HG02798 (cell line): ENCODE measurements at regions not wholly inside any gene's neighbourhood (a gene's known extent, or its start where the extent isn't known, plus 50 kb on each side); places are given as distances from the start of the nearest gene placed in this dataset.
A peak's percentile ranks its signal among the peaks of the same experiment; 100 is the strongest.

Experiments used
- ATAC-seq: cut with Tn5 transposase; IDR thresholded peaks from one replicate; pipeline ENCODE4 v1.9.1; 2021; ENCODE audit warnings: mild to moderate bottlenecking; ENCODE audit not compliant: unreplicated experiment, poor library complexity

DNA sequence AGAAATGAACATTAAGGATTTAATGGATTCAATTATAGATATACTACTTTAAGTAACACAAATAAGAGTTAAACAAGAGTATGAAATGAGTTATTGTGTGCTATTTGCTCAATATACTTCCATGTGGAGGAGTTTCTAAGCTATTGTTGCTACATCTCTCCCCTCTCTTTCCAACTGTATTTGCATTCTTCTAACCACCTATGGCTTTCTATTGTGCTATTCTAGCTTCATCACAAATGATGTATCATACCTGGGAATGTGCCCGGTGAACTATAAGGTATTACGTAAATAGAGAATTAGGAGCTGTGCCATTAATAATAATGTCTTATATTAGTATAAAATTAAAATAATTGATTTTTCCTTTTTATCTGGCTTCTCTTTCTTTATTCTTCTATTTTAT, 87.1 kb upstream of the PLEKHG7 start:
- ATAC-seq = no peak

DNA sequence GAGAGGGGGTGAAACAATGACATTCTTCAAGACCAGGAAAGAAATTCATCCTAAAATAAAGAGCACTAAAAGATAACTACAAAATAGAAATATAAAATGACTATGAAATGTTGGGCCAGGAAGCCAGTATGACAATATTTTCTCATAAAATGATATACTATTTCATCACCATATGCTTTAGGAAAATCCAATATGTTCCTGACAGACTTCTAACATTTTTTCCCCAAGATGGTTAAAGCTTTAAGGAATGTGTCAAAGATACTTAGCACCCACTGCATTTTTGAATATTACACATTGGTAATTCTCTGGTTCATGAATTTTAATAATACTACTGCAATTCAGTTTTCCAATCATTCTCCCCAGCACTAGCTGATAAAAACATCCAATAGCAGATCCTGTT, 87.7 kb upstream of the PLEKHG7 start:
- no peak for ATAC-seq

DNA sequence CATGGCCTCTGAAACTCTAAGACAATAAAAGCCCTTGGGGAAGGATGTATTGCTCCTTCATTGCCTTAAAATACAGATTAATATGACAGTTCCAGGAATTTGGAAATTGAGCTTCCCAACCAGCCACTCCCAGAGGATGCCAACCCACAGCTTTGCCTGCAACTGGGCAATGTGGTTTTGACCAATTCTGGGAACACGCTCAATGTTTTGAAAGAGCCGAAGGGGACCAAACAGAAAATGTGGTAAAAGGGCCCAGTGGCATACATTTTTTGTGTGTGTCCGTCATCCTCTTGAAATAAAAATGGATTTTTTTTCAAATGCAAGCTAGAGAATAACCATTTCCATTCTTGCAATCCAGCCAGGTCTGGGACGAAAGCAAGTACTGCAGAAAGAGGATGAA, 88.3 kb upstream of the PLEKHG7 start:
- no peak for ATAC-seq

DNA sequence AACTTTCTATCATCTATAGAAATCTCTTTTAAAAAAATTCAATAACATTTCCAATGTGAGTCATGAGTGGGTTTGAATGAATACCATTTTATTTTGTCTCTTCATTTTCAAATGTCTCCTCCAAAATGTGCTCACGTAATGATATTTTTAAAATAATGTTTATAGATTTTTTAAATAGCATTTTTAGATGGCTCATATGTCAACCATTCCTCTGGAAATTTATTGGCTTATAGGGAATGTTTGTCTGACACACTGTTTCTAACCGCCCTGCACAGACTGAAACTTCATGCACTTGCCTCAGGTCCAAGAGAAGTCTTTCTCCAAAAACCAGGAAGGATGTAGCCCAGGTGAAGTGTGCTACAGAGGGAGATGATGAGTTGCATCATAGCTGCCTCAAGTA, 88.8 kb upstream of the PLEKHG7 start:
- ATAC-seq = no peak

DNA sequence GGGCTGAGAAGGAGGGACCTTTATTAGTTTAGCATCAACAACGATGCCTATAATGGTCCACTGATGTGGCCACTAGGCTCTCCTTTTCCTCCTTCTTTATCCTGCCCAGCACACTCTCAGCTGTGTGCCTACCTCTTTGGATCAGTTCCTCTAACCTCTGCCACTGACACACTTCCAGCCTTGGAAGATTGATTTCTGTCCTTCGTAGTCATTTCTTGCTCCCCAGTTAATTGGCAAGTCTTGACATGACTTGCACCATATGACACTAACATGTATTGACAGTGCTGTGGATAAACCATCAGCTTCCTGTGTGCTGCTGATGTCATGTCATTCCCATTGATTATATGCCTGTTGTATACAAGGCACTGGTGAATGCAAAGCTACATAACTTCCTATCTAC, 90.2 kb upstream of the PLEKHG7 start:
- ATAC-seq = no peak

DNA sequence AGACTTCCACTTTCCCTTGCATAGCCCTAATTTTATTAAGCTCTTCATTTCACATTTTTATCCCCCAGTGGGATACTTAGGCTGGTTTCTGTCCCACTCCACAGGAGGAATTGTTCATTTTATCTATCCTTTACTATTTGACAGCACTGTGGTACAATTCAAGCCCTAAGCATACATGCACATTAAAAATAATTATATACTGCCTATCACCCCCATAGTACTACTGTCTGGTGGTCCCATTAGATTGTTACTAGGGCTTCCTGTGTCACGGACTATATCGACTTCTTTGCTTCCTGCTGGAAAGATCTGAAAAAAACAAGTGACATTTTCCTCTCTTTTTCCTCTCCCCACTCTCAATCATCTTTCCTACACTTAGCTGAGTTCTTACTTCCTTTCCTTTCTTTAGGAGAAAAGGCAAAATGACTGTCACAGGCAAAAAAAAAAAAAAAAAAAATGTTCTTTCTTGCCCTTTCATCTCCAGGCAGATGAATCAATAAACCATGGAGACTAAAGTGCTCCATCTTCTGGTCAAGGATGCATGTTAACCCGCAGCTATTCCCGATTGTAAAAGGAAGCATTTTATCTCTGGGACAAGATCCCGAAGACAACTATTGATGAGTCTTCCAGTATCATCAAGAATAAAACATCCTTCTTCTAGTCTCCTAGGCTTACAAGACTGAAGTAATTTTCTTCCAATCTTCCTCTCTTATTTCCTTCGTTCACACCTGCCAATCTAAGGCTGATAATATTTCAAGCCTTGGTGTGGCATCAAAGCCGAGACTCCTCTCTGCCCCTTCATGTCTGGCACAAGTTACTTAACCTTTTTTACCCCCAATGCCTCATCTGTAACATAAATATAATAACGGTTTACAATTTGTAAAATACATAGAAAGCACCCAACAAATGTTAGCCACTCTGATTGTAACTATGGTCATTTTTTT, 94.4 kb upstream of the PLEKHG7 start:
- no peak for ATAC-seq

DNA sequence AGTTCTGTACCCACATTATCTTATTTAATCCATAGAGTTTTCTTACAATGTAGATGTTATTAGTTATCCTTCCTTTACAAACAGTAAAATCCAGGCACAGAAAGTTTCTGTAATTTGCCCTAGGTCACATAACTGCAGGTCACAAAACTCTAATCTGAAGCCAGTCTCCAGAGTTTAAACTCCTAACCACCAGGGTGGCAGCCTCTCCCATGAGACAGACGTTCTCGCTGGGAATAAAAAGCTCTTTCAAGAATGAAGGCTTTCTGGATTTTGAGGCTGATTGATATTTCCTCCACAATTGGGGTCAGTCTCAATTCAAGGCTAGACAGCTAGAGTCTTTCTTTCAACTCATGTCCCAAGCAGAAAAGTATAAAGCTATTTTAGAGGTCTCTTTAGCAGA, 95.8 kb upstream of the PLEKHG7 start:
- no peak for ATAC-seq

DNA sequence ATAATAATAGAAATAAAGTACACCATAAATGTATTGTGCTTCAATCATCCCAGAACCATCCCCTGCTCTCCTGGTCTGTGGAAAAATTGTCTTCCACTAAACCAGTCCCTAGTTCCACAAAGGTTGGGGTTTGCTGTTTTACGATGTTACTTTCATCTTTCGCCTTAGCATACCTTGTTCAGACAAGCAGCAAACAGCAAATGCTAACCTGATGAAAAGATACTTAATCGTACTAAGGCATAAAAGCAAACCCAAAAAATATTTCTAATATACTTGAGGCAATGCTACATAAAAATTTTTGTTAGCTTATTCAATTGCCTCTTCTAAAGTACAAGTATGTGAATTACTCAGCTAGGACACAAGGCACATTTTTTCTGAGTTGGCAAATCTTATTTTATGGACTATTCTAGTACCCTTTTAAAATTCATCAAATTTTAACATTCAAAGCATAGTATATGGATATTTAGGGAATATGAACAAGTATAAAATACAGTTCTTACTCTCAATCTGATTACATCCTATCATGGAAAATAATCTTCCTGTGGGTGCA, 97.1 kb upstream of the PLEKHG7 start:
- ATAC-seq = no peak

DNA sequence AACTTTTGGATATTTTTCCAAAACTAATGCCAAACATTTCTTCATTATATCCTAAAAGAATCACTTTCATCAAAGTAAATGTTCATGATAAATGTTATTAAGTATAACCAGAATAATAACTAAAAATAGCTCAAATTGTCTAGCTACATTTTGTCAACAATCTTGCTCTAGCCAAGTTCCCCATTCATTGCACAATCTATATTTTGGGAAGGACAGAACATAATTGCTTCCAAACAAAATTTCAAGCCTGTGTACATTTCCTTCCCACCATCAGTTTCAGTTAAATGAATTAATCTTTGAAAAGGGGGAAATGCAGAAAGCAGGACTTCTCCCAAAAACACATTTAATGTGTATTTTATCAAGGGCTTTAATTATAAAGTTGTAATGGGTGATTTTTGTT, 98.0 kb upstream of the PLEKHG7 start:
- ATAC-seq = no peak

DNA sequence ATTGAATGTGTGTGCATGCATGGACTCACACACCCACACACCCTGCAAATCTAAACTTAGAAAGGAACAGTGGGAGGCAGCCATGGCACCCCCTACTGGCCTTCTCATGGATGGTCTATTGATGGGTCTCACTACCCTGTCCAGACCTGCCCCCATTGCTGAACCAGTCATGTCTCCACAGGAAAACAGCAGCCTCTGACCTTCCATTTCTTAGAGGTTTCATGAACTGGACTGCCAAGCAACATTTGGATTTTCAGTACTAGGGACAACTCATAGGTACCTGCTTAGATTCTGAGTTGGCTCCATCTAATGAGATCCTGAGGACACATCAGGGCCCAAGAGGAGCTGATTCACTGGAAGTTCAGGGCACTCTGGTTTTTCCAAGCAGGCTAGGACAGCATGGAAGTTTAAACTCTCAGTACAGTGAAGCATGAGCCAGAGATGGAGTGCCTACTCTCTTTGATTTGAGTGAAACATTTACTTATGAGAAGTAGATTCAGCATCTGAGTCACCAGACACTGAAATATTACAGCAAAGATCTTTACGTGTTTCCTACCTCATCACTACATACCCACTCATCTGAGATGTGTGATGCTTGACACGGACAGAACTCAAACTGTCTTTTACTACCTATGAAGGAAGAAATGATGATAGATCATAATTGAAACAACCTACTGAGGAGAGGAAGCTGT, 98.9 kb upstream of the PLEKHG7 start:
- no peak for ATAC-seq

DNA sequence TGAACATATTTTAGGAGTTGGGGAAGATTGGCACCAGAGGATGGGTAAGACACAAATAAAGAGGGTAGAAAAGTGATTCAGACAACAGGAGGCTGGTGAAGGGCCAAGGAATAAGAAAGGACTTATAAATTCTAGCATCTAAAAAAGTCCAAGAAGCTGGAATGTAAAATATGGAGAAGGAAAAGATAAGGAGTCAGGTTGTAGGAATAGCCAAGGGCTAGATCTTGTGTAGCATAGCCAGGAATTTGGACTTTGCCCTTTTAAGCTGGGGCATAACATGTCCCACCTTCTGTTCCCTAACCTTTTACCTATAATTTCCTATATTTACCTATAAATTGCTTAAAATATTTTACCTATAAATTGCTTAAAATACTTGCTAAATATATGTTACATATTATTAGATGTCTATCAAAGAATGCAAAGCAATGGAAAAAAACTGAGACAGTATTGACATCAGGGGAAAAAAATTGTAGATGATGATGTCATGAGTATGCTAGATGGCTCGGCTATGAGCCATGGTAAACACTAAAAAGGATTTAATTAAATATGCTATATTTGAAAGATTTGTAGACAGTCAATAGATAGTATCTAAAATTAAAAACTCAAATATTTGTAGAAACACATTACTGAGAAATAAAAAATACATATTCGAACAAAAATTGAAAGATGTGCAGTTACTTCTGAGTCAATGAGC, 99.7 kb upstream of the PLEKHG7 start:
- no peak for ATAC-seq

DNA sequence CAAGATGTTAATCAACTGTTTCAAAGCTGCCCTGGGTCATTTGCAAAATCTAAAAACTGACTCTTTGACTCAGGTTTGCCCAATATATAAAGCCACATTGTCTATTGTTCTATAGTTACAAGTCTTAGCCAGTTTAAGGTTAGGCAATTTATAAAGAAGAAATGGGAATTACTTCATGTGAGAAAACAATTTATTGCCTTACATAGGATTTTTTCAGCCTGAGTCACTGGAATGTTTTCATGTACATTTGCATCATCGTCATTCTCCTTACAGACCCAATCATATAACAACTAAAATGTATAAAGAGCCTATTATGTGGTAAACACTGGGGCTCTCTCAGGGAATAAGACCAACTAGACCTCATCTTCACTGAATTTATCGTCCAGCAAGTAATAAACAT, 100.3 kb upstream of the PLEKHG7 start:
- no peak for ATAC-seq

DNA sequence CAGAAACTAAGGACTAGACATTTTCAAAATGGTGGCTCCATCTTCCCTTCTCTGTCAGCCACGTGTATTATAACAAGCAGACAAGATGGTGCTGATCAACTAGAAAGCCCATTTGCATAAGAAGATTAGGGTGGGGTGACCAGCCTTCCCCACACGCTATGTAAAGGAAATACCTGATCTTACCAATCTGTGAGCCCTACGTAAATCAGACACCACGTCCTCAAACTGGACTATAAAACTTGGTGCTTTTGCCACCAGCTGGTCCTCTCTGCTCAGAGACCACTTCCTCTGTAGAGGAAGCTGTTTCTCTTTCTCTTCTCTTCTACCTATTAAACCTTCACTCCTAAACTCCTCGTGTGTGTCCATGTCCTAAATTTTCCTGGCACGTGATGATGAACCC, 101.1 kb upstream of the PLEKHG7 start:
- ATAC-seq = no peak

DNA sequence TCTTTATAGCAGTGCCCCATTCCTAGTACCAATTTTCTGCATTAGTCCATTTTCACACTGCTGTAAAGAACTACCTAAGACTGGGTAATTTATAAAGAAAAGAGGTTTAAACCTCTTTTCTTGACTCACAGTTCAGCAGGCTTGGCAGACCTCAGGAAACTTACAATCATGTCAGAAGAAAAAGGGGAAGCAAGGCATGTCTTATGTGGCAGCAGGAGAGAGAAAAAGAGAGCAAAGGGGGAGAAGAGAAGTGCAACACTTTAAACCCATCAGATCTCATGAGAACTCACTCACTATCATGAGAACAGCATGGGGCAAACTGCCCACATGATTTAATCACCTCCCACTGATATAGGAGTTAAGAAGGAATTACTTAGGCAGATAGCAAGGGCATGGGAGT, 101.6 kb upstream of the PLEKHG7 start:
- no peak for ATAC-seq

DNA sequence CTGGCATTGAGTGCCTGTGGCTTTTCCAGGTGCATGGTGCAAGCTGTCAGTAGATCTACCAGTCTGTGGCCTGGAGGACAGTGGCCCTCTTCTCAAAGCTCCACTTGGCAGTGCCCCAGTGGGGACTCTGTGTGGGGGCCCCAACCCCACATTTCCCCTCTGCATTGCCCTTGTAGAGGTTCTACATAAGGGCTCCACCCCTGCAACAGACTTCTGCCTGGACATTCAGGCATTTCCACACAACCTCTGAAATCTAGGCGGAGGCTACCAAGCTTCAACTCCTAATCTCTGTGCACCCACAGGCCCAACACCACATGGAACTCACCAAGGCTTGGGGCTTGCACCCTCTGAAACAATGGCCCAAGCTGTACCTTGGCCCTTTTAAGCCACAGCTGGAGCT, 102.7 kb upstream of the PLEKHG7 start:
- ATAC-seq = no peak

DNA sequence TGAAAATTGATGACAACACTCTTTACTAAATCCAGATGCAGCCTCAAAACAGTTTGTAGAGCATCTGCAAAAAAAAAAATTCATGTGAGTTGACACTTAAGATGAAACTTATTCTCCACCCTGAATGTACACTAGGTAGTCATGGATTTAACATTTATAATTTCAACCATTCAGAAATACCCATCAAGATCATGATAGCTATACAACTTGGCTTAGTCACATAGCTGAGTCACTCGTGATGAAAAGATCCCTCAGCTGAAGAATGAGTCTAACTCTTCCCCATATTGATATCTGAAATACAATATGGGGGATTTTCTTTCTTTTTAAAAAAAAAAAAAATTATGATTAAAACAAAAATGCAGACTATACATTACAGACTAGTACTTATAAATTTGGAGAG, 104.8 kb upstream of the PLEKHG7 start:
- no peak for ATAC-seq

DNA sequence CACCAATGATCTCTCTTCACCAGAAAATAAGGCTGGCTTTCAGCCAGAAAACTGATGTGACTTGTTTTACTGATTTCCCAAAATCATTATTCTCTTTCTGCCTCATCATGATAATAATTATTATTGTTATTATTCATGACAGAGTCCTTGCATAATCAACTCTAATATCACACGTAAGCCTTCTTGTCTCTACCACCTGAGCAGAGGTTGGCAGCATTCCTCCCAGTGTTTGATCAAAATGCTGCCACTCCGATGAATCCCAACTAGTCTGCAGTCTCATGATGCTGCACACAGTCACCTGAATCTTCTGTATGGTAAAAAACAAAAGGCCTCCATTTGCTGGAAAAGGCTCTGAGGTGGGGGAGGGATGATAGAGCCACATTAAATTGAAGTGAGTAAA, 105.7 kb upstream of the PLEKHG7 start:
- ATAC-seq = no peak

DNA sequence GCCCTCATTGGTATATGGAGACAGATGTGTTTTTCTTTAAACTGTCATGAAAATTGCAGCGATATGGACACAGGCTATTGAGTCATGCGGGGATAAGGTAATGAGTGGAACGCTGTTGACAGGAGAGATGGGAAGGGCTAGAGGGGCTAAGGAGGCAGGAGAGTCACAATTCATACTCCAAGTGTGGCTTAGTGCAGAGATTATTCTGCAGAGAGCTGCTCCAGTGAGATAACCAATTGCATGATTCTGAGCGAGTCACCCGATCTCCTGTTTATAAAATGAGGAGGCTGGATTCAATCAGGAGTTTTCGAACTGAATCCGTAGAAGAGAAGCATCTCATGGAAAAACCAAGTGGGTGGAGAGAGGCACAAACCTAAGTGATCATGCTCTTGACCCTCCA, 106.4 kb upstream of the PLEKHG7 start:
- no peak for ATAC-seq

DNA sequence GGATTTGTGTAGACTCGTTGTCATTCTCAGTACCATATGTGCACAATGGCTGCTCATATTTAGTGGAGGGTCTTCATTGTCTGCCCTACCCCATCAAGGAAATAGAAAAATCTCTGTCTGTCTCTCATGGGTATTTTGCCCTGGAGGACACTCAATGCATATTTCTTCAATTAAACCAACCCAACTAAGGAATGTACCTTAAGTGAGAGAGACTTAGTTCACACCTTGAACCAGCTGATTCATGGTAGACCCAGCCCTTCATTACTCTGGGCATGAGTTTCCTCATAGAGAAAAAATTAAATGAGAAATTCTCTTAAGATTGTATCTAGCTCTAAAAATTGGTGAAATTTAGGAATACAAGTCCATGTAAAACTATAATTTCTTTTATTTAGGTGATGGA, 107.1 kb upstream of the PLEKHG7 start:
- no peak for ATAC-seq

DNA sequence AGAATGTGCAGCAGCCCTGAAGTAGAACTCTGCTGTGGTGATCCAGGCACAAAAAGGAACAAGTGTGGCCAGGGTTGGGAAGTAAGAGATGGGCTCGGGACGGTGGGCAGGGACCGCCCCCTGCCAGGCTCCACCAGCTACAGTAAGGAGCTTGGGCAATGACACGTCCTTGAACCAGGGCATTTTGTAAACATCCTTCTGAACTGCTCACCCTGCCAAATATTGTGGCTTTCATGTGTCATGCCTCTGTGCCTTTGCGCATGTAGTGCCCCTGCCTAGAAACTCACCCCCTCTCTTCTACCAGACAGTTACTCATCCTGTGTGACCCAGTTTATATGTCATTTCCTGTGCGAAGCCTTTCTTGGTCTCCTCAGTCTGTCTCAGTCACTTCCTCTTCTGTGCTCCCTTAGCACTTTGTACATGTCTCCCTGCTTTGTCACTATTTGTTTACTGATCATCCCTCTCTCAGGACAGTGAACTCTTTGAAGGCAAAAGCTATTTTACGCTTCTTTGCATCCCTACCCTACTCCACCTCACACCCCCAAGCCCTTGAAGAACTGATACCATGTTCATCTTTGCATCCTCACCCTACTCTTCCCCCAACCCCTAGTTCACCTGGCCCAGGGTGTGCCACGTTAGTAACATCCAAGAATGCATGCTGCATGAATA, 108.9 kb upstream of the PLEKHG7 start:
- ATAC-seq = peak; percentile 99
